Osteocyte (in vitro differentiated cells): ENCODE measurements at regions not wholly inside any gene's neighbourhood (a gene's known extent, or its start where the extent isn't known, plus 50 kb on each side); places are given as distances from the start of the nearest gene placed in this dataset.
"Not testable (repeated sequence)": the region's sequence is repeated elsewhere in the genome, so short reads cannot be mapped to it uniquely, and the experiment has no call there.

Source experiments
- DNase-seq: peaks from one replicate; pipeline ENCODE4 v3.0.0; 2021; ENCODE audit warnings: mixed read lengths; ENCODE audit not compliant: unreplicated experiment; ENCODE audit errors: extremely low spot score
- H3K27ac Mint-ChIP-seq: one replicate; pipeline ENCODE4 v1.8.0; 2021; ENCODE audit warnings: mild to moderate bottlenecking, mixed read lengths; ENCODE audit not compliant: unreplicated experiment
- H3K27me3 Mint-ChIP-seq: one replicate; pipeline ENCODE4 v1.8.0; 2021; ENCODE audit warnings: mixed read lengths; ENCODE audit not compliant: unreplicated experiment
- H3K36me3 Mint-ChIP-seq: one replicate; pipeline ENCODE4 v1.8.0; 2021; ENCODE audit warnings: mixed read lengths; ENCODE audit not compliant: unreplicated experiment
- H3K4me1 Mint-ChIP-seq: one replicate; pipeline ENCODE4 v1.8.0; 2021; ENCODE audit warnings: mixed read lengths; ENCODE audit not compliant: unreplicated experiment
- H3K4me3 Mint-ChIP-seq: one replicate; pipeline ENCODE4 v1.8.0; 2021; ENCODE audit warnings: mild to moderate bottlenecking, moderate library complexity, mixed read lengths; ENCODE audit not compliant: unreplicated experiment
- H3K9me3 Mint-ChIP-seq: one replicate; pipeline ENCODE4 v1.8.0; 2021; ENCODE audit warnings: mixed read lengths; ENCODE audit not compliant: unreplicated experiment
- CTCF ChIP-seq: fragments of 200-600 bp; sonication (generic); IDR thresholded peaks from 2 replicates; pipeline ENCODE4 v1.5.0; 2021; ENCODE audit warnings: antibody characterized with exemption, mild to moderate bottlenecking, moderate library complexity

GRCh38 chrX:18075603-18076002 lies 145.1 kb downstream of the BEND2 start:
- Mint-ChIP-seq H3K27ac (no peak overlapping the region), H3K27me3 (no peaks in the 10 kb centered on the region), H3K4me1 (no peaks in the 10 kb centered on the region), H3K9me3 (peaks cover 20% of the 10 kb centered on the region), H3K4me3 (no peak overlapping the region), H3K36me3 (no peaks in the 10 kb centered on the region)
- no peak for TF ChIP-seq CTCF
- no peak for DNase-seq

- not testable (repeated sequence) for H3K4me3 Mint-ChIP-seq, H3K36me3 Mint-ChIP-seq, H3K27ac Mint-ChIP-seq, H3K4me1 Mint-ChIP-seq, H3K27me3 Mint-ChIP-seq, DNase-seq
- H3K9me3 Mint-ChIP-seq = peaks cover 24% of the 10 kb centered on the region
These were observed 152.6 kb downstream of the BEND2 start for GRCh38 chrX:18068045-18068444.

GRCh38 chrX:18065956-18066355 lies 154.7 kb downstream of the BEND2 start:
- peaks cover 19% of the 10 kb centered on the region for H3K9me3 Mint-ChIP-seq
- DNase-seq = no peak
- no peaks in the 10 kb centered on the region for H3K36me3 Mint-ChIP-seq
- H3K27me3 Mint-ChIP-seq = no peaks in the 10 kb centered on the region
- no peak overlapping the region for H3K4me3 Mint-ChIP-seq
- H3K4me1 Mint-ChIP-seq = no peaks in the 10 kb centered on the region
- no peak for TF ChIP-seq CTCF
- H3K27ac Mint-ChIP-seq = no peak overlapping the region

GRCh38 chrX:18051690-18052089 lies 169.0 kb downstream of the BEND2 start:
- no peak for DNase-seq
- Mint-ChIP-seq H3K36me3 (no peaks in the 10 kb centered on the region), H3K4me3 (no peak overlapping the region), H3K4me1 (no peaks in the 10 kb centered on the region), H3K27ac (no peak overlapping the region), H3K27me3 (no peaks in the 10 kb centered on the region), H3K9me3 (peaks cover 11% of the 10 kb centered on the region)
- TF ChIP-seq CTCF = no peak

- no peaks in the 10 kb centered on the region for H3K27me3 Mint-ChIP-seq
- no peak for DNase-seq
These were observed 173.2 kb downstream of the BEND2 start for GRCh38 chrX:18047491-18047890.

More at GRCh38 chrX:18047491-18047890, 173.2 kb downstream of the BEND2 start:
- H3K27ac Mint-ChIP-seq = no peak overlapping the region
- H3K36me3 Mint-ChIP-seq = no peaks in the 10 kb centered on the region
- H3K9me3 Mint-ChIP-seq = peaks cover 6% of the 10 kb centered on the region
- no peaks in the 10 kb centered on the region for H3K4me1 Mint-ChIP-seq
- H3K4me3 Mint-ChIP-seq = no peak overlapping the region
- no peak for TF ChIP-seq CTCF
